ENCODE measurements at regions not wholly inside any gene's neighbourhood (a gene's known extent, or its start where the extent isn't known, plus 50 kb on each side); places are given as distances from the start of the nearest gene placed in this dataset.

DNA sequence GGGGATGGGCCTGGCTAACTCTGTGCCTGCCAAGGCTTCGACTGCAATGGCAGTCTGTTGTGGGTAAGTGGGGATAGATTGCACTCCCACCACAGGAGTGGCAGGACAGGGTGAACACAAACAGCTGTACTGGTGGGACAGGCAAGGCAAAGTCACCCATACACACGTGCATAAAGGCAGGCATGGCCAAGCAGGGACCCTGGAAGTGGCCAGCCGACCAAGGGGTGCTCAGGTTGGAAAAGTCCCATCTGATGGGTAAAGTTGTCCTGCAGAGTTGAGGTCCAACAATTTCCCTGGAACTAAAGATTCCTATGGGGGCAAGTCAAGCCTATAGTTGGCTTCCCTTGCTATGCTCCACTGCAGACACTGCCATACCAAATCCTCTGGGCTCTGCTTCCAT, 1961.9 kb upstream of the ADGRL3 start:
- WGBS (ENCODE audit: insufficient coverage, insufficient replicate concordance, low lambda C conversion rate, missing lambda C conversion rate) = 7% methylated on average over 3 of the region's 3 CpGs
- CTCF ChIA-PET = no interaction called here

More for the DNA sequence above, 1961.9 kb upstream of the ADGRL3 start:
- Histone ChIP-seq H4K20me1 (ENCODE audit: control insufficient read depth, insufficient read depth) (no peaks in the 10 kb centered on the region), H3K9ac (ENCODE audit: control insufficient read depth, insufficient read depth, low read length) (no peak overlapping the region), H3K4me3 (no peak overlapping the region), H3K4me1 (ENCODE audit: control insufficient read depth, insufficient read depth, low read length) (no peaks in the 10 kb centered on the region), H3K27me3 (replicated peaks in 1 of 2; ENCODE audit: control insufficient read depth in 2 of 2, insufficient read depth in 2 of 2, low read length in 1 of 2) (no peaks in the 10 kb centered on the region), H2AFZ (ENCODE audit: control insufficient read depth, low read depth, low read length) (no peak overlapping the region), H3K36me3 (ENCODE audit: control insufficient read depth in 2 of 2, insufficient read depth in 2 of 2, low read length in 1 of 2) (no peaks in the 10 kb centered on the region), H3K27ac (ENCODE audit: control insufficient read depth, insufficient read depth) (no peak overlapping the region), H3K79me2 (ENCODE audit: control insufficient read depth, insufficient read depth, low read length) (no peaks in the 10 kb centered on the region), H3K4me2 (ENCODE audit: control insufficient read depth, insufficient read depth) (no peak overlapping the region), H3K9me3 (replicated peaks; ENCODE audit: control insufficient read depth, insufficient read depth, low read length) (no peaks in the 10 kb centered on the region)
- no peak for ATAC-seq
- intact Hi-C loops (cut with micrococcal nuclease; ENCODE audit: unreplicated experiment) = no loop called here
- BruUV-seq (replicated peaks) = no TSS peak
- TF ChIP-seq, protein P1, sequence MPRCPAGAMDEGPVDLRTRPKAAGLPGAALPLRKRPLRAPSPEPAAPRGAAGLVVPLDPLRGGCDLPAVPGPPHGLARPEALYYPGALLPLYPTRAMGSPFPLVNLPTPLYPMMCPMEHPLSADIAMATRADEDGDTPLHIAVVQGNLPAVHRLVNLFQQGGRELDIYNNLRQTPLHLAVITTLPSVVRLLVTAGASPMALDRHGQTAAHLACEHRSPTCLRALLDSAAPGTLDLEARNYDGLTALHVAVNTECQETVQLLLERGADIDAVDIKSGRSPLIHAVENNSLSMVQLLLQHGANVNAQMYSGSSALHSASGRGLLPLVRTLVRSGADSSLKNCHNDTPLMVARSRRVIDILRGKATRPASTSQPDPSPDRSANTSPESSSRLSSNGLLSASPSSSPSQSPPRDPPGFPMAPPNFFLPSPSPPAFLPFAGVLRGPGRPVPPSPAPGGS (IDR thresholded peaks at IDR 0.05; ENCODE audit: borderline replicate concordance, insufficient read depth, low read depth, low read length, poor library complexity, severe bottlenecking) = no peak
- TF ChIP-seq, protein P2, sequence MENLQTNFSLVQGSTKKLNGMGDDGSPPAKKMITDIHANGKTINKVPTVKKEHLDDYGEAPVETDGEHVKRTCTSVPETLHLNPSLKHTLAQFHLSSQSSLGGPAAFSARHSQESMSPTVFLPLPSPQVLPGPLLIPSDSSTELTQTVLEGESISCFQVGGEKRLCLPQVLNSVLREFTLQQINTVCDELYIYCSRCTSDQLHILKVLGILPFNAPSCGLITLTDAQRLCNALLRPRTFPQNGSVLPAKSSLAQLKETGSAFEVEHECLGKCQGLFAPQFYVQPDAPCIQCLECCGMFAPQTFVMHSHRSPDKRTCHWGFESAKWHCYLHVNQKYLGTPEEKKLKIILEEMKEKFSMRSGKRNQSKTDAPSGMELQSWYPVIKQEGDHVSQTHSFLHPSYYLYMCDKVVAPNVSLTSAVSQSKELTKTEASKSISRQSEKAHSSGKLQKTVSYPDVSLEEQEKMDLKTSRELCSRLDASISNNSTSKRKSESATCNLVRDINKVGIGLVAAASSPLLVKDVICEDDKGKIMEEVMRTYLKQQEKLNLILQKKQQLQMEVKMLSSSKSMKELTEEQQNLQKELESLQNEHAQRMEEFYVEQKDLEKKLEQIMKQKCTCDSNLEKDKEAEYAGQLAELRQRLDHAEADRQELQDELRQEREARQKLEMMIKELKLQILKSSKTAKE (IDR thresholded peaks at IDR 0.05; ENCODE audit: low read depth, poor library complexity, severe bottlenecking) = no peak
- no peak for TF ChIP-seq JUND (IDR thresholded peaks at IDR 0.05; ENCODE audit: low read depth, low read length)
- no peak for TF ChIP-seq EGR1 (IDR thresholded peaks at IDR 0.05; ENCODE audit: borderline replicate concordance in 1 of 2, low read depth in 2 of 2, low read length in 2 of 2)
- no peak for TF ChIP-seq TAF1 (IDR thresholded peaks at IDR 0.05; ENCODE audit: borderline replicate concordance, low read depth, low read length)
- TF ChIP-seq ZNF217 (IDR thresholded peaks at IDR 0.05) = no peak
- no peak for TF ChIP-seq STAT1 (conservative IDR thresholded peaks at IDR 0.05)
- TF ChIP-seq EZH2 (IDR thresholded peaks at IDR 0.05; ENCODE audit: borderline replicate concordance, control insufficient read depth, low read depth, low read length) = no peak
- TF ChIP-seq SREBF1 (IDR thresholded peaks at IDR 0.05; ENCODE audit: low read length) = no peak
- no peak for TF ChIP-seq PML (IDR thresholded peaks at IDR 0.05; ENCODE audit: low read length)
- no peak for TF ChIP-seq SMAD1 (IDR thresholded peaks at IDR 0.05; ENCODE audit: low read depth, partially characterized antibody)
- no peak for TF ChIP-seq SP1 (IDR thresholded peaks at IDR 0.05; ENCODE audit: low read depth, low read length)
- TF ChIP-seq GATAD2B (conservative IDR thresholded peaks at IDR 0.05; ENCODE audit: low read depth) = no peak
- no peak for TF ChIP-seq KAT2A (conservative IDR thresholded peaks at IDR 0.05; ENCODE audit: control insufficient read depth, low read depth, low read length)
- TF ChIP-seq, protein P3, sequence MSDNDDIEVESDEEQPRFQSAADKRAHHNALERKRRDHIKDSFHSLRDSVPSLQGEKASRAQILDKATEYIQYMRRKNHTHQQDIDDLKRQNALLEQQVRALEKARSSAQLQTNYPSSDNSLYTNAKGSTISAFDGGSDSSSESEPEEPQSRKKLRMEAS (IDR thresholded peaks at IDR 0.05; ENCODE audit: low read depth, low read length) = no peak
- TF ChIP-seq DPF2 (IDR thresholded peaks at IDR 0.05) = no peak
- DNase-seq (ENCODE audit: low read depth, low spot score) = no peak
- ChIA-PET RAD21 (ENCODE audit: unreplicated experiment) (no interaction called here), POLR2A (no interaction called here), SMC1A (ENCODE audit: uncharacterized antibody, unreplicated experiment) (no interaction called here)
- in situ Hi-C loops (cut with MboI) = no loop called here
- no peak for FAIRE-seq

Measured in GM12878 (cell line).